T47D (cell line): ENCODE measurements at regions not wholly inside any gene's neighbourhood (a gene's known extent, or its start where the extent isn't known, plus 50 kb on each side); places are given as distances from the start of the nearest gene placed in this dataset.

Source experiments
- DNase-seq, 2 experiments: peaks; one replicate each; pipeline versions ENCODE4 v3.0.0 to v3.0.0-alpha.2; 2011 to 2012; ENCODE audit warnings: low read depth in 1 of 2, low spot score in 1 of 2
- JUND ChIP-seq: IDR thresholded peaks from 2 replicates; pipeline ENCODE4 v1.6.1; 2012; ENCODE audit warnings: low read depth
- in situ Hi-C: cut with HindIII; loops from 2 replicates; pipeline ENCODE4 v1.10.0; 2016; ENCODE audit warnings: low sequenced_read_pairs, low pct_unique_long_range_greater_than_20kb

DNA sequence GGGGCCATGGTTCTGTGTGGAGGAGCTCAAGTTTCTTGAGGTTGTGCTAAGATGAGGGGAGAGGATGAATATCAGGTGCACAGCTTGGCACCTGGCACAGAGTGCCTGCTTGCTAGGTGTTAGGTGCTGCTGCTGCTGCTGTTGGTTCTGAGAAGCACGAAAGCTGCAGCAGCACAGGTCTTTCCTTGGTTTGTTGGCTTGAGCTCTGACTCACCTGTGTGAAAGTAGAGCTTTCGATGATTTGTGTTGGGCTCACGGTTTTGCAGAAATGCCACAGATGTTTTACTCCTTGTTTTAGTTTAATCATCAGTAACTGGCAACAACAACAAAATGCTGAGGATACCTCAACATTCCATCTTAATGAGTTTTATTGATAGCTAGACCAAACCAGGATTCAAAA, 221.6 kb downstream of the BRINP2 start:
- TF ChIP-seq JUND: no peak

DNA sequence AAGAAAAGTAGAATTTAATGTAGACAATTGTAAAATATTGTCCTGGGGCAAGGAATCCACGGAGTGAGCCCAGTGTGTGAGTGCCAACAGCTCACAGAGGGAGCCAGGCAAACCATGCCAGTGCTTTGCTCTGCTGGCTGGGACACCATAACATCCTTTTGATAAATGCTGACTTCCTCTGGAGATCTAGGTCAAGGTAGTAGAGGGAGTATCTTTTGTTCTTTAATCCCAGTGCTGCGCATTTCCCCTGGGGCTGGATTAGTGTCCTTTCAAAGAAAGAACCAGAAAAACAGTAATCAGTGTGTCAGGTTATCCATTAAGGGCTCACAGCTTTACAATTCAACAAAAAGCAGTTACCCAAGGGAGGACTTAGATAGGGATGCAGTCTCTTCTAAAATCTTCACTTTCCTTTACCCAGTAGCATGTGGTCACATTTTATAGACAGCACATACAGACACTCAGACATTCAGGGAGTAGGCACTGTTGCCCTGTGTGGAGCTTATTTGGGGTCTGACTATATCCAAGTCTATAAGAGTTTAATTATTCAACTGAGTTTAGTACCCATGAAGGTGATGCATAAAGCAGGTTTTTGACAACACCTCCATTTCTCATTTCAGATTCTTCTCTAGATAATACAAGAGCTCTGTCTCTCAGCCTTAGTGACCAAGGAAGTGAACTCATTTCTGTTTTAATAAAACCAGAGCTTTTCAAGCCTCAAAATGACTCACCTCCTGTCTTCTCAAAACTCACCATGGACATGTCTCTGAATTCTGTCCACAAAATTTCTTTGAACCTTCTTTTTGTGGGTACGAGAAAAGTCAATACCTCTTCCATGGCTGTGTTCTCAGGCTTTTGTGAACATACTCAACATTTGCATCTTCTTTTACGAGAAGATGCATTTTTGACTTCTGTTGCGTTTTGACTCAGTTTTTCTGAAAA, 215.3 kb downstream of the BRINP2 start:
- TF ChIP-seq JUND: no peak
- DNase-seq: no peak
- in situ Hi-C loops: no loop called here

More for the DNA sequence above, 221.6 kb downstream of the BRINP2 start:
- in situ Hi-C loops: no loop called here
- DNase-seq: no peak

DNA sequence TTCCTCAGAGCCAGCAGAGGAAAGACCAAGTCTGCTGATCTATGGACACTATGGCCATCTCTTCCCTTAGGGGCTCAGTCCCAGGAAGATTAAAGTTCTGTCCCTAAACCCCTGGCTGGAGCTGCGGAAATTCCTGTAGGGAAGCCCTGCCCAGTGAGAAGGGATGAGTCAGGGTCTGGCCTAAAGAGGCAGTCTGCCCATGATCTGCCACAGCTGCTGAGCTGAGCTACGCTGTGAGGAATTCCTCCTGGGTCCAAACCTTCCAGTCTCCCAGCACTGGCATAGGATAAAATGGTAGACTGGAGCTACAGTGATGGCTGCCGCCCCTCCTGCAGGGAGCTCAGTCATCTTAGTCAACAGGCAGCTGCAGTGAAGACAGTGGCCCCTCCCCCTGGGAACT, 213.7 kb downstream of the BRINP2 start:
- DNase-seq: no peak
- no peak for TF ChIP-seq JUND
- in situ Hi-C loops: no loop called here

DNA sequence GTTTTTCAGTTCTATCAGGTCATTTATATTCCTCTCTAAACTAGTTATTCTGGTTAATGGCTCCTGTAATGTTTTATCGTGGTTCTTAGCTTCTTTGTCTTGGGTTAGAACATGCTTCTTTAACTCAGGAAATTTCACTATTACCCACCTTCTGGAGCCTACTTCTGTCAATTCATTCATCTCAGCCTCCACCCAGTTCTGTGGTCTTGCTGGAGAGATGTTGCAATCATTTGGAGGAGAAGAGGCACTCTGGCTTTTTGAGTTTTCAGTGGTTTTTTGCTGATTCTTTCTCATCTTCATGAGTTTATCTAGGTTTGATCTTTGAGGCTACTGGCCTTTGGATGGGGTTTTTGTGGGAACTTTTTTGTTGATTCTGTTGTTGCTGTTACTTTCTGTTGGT, 213.0 kb downstream of the BRINP2 start:
- no peak for DNase-seq
- in situ Hi-C loops: no loop called here

DNA sequence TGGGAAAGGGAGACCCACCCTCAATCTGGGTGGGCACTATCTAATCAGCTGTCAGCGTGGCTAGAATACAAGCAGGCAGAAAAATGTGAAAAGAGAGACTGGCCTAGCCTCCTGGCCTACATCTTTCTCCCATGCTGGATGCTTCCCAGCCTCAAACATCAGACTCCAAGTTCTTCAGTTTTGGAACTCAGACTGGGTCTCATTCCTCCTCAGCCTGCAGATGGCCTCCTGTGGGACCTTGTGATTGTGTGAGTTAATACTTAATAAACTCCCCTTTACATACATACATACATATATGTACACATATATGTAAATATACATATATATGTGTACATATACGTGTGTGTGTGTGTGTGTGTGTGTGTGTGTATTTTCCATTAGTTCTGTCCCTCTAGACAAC, 207.1 kb downstream of the BRINP2 start:
- TF ChIP-seq JUND: no peak

More for the DNA sequence above, 213.0 kb downstream of the BRINP2 start:
- no peak for TF ChIP-seq JUND

DNA sequence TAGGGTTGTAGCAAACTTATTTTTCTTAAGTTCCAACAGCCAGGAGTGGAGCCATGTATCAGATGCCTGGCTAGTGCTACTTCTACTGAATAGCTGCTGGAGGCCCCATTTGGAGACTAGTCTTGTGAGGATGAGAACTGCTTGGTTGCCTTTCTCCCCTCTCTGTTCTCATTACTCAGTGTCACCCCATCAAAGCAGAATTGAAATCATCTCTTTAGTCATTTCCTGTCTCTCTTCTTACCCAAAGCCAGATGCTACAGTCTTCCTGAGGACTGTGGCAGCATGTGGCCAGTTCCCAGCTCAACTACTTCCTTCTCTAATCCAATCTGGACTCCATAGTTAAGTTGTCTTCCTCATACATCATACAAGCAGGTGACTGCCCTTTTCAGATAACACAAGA, 197.5 kb downstream of the BRINP2 start:
- DNase-seq: no peak
- TF ChIP-seq JUND: no peak
- in situ Hi-C loops: no loop called here

More for the DNA sequence above, 207.1 kb downstream of the BRINP2 start:
- no peak for DNase-seq
- in situ Hi-C loops: no loop called here

DNA sequence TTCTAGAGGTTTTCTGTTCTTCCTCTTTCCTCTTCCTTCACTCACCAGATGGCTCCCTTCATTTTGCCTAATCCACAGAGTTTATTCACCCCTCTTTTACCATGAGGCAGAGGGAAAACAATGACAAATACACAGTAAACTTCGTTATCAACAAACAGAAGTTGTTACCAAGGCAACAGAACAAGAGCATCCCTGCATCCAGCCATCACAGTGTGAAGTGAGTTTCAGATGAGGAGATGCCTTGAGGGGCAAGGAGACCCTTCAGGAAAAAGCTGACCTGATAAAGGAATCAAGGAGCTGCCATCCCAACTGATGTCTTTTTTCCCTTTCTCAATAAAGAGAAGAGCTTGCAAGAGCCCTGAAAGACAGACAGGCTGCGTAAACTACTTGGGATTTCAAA, 195.3 kb downstream of the BRINP2 start:
- in situ Hi-C loops: no loop called here
- TF ChIP-seq JUND: no peak
- no peak for DNase-seq

DNA sequence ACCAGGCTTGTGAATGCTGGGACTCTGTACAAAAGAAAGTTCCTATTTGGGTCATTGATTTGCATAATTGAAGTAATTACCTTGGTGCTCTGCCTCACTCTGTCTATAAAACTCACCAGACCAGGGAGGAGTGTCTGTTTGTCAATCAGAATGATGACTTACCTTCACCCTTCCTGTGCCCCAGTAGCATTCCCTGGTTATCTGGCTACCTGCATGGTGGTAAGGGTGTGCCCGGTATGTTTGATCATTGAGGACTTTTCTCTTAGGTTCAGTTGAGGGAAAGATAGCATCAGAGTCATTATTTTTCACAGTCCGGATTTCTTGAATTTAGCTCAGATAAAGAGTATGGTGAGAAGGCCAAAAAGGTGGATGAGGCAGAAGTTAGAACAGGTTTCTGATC, 190.0 kb downstream of the BRINP2 start:
- in situ Hi-C loops: no loop called here
- TF ChIP-seq JUND: no peak
- no peak for DNase-seq

DNA sequence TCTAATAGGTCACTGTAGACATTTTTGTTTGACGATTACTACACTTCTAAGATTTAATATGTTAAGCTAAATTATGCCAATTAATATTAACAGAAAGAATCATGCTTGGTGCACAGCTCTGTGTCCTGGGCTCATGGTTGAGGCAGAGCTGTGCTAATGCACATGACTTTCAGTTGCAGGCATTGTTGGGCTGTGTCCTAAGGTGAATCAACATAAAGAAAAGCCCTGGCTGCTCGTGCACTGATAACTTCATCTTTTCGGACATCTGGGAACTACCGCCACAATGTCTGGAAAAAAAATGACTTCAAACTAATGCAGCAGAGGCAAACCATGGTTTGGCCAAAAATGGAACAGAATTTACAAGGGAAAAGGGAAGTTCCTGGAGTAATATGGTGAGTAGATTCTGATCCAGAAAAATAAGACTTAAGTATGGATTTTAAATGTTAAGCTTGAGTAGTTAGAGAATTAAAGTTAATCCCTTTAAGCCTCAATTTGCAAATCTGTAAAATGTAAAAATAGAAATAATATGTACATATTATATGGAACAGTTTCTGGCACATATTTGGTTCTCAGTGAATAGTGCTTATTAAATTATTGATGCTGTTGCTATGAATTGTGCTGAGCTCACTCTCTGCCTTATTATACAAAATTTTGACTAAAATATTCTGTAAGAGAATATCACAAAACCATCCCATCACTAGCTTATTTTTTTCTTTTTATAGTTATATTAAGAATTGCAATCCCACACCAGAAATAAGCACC, 186.1 kb downstream of the BRINP2 start:
- no peak for TF ChIP-seq JUND
- DNase-seq: no peak
- in situ Hi-C loops: no loop called here

DNA sequence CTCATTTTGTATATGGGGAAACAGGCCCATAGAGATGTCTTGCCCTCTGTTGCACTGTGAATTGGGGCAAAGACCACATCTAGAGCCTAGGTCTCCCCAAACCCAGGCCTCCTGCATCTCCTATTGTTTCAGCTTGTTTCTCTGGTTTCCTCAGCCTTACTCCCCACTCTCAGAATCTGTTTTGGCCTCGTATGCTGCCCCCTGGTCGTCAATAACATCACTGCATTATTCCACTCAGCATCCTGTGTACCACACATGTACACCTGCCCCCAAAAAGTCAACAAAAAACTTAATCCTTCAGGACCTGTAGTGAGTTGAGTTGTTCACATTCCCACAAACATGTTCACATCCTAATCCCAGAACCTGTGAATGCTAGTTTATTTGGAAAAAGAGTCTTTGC, 184.8 kb downstream of the BRINP2 start:
- no peak for TF ChIP-seq JUND
- in situ Hi-C loops: no loop called here
- DNase-seq: no peak

DNA sequence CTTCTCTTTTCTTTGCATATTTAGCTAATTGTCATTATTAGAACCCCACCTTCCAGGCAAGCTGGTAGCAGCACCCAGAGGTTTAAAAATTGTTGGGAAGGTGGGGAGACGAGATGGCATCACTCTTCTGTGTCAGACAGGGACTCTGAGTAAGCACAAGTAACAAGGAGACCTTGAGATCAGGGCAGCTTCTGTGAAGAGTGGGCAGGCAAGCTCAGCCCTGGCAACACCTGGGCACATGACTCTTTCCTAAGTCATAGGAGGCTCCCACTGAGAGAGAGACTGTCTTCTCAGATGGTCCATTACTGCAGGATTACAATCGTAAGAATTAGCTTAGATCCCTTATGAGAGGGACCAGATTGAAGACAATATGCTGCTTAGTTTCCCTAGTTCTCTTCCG, 183.5 kb downstream of the BRINP2 start:
- DNase-seq: no peak
- no peak for TF ChIP-seq JUND
- in situ Hi-C loops: no loop called here

DNA sequence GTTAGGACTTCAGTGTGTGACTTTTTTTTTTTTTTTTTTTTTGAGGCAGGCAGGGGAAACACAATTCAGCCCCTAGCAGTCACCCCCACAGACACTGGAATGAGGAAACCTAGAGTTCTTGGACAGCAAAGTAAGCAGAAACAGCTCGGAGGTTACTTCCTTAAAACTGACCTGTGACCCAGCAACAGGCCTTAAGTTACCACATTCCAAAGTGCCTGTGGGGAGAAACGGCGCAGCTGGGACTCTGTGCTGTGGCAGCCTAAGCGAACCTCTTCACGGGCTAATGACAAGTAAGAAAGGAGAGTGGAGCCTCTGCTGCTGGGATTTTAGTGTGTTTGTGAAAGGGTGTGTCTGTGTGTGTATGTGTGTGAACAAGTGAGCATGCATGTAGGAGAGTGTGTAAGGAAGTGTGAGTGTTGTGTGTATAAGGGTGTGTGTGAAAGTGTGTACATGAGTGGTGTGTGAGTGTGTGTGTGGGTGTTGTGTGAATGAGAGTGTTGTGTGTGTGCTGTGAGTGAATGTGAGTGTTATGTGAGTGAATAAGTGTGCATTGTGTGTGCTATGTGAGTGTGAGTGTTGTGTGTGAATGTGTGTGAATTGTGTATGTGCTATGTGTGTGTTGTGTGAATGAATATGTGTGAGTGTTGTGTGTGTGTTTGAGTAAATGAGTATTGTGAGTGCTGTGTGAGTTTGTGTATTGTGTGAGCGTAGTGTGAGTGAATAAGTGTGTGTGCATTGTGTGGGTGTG, 180.8 kb downstream of the BRINP2 start:
- peak in 1 of 2 experiments; percentile 23 for DNase-seq
- no peak for TF ChIP-seq JUND
- in situ Hi-C loops: no loop called here
